ENCODE measurements at regions not wholly inside any gene's neighbourhood (a gene's known extent, or its start where the extent isn't known, plus 50 kb on each side); places are given as distances from the start of the nearest gene placed in this dataset.

- DNase-seq, result peak; percentile 31
Measured at GRCh38 chr9:4382722-4383317, 83.0 kb upstream of the GLIS3 start.

DNA sequence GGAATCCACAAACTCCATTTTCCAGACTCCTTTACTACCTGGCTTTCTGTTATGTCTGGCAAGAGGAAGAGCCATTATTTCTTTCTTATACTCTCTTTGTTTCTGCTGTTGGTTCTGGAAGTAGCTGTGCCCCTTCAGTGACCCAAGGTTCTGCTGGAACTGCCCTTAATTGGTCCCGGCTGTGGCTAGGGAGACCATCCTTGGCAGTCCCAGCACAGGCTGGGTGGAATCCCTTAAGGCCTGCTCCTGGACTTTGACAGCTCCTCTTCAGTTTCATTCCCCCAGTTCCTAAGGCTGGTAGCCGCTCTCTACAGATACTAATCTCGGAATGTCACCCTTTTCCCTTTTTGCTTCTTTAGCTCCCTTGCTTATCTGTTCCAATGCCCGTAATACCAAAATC lies 81.9 kb upstream of the GLIS3 start:
- DNase-seq, result no peak

DNA sequence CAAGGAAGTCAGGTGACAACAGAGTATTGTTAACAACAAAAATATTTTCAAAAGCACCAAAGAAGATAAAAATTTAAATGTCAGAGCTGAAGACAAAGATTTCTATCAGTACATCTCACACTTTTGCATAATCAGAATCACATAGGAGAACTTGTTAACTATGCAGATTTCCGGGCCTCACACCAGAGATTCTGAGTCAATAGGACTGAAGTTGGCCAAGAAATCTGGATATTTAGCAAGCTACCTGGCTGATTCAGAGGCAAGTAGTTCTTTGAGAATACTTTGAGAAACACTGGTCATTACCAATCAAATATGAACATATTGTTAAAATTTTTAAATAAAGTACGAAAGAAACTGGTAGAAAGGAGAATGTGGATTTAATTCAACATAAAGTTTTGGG lies 80.5 kb upstream of the GLIS3 start:
- no peak for DNase-seq

DNA sequence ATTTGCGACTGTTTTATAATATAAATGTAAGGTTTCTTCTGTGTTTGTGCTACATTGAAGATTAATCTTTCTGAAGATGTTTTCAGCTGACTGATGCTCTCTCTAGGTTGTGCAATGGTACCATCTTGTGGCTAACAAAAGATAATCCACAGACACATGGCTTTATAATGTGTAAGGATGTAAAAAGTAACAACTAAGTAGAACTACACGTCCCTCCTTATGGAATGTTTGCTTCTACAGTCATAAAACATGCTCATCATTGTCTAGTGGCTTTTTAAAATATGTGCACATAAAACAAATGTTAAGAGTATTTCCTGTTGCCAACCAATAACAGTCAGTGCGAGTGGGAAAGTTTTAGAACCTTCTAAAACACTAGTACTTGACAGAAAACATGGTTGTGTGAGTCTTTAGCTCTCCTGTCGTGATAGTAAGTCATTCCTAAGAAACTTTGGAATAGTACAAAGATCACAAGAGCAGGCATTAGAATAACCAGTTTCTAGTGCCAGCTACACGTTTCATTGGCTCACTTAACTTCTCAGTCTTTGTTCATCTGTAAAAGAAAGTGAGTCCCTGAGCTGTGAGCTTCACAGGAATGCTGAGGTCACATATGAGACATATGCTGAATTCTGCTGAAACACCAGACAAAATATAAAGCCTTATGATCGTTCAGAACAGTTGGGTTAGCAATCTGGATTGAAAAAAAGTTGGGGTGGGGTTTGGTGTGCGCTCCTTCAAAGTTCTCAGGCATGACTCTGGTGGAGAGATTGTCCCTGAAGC lies 75.7 kb upstream of the GLIS3 start:
- no peak for DNase-seq

- no peak for DNase-seq
Measured at GRCh38 chr9:4371108-4371507, 71.2 kb upstream of the GLIS3 start.

DNA sequence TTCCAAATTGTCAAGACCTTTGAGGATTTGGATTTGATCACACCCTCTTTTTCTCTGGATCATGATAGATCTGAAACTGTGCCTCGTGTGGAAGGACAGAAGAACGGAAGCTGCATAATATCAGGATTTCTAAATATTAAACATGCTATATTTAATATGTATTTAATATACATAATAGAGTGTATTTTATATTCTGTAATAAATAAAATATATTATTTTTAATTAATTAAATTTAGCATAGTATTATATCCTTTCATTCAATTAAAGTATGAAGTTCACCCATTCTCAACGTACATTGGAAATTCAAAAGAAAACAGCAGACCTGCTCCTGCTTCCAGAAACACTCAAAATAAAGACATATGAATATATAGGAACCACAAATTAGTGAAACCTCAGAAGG lies 70.6 kb upstream of the GLIS3 start:
- DNase-seq, result no peak

GRCh38 chr9:4366591-4367330 lies 66.9 kb upstream of the GLIS3 start:
- peak; percentile 73 for DNase-seq

DNA sequence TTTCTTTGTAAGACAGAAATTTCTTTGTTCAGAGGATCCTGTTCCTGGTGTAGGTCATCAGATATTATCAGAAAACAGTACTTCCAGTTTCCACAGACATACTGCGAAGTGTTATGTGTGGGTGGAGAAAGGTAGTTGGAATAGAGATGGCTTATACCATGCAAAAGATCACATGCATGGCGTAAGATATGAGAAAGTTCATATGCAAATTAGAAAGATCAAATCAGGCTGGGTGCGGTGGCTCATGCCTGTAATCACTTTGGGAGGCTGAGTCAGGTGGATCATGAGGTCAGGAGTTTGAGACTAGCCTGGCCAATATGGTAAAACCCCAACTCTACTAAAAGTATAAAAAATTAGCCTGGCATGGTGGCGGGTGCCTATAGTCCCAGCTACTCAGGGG lies 65.2 kb upstream of the GLIS3 start:
- no peak for DNase-seq

DNA sequence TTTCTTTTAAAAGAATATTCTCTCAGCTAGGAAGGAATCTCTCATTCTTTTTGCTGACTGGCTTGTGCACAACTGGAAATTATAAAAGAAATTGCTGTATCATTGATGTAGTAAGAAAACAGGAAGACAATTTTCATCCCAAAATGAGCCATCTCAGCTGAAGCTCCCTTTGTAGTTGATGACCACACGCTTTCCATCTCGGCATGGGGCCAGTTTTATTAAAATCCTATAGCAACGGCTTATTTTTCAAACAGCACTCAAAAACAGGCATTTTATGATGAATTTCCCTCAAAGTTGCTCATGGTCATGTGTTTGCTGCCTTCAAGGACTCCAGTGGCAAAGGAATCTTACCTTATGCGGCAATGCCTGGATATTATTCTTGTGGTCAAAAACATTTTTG lies 62.4 kb upstream of the GLIS3 start:
- no peak for DNase-seq

GRCh38 chr9:4359016-4359415 lies 59.1 kb upstream of the GLIS3 start:
- DNase-seq, result no peak

DNA sequence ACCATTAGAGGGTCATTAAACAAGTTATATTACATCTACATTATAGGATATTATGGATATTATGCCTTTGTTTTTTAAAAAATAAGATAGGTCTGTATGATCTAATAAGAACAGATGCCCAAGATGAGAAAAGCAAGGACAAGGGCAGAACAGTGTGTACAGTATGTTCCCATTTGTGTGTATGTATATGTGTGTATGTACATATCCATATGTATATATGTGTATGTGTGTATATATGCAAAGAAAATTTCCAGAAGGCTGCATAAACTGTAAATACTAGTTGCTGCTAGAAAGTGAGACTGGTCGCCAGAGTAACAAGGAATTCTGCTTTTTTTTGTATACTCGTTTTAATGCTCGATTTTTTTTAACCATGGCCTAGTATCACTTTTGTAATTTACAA lies 58.1 kb upstream of the GLIS3 start:
- no peak for DNase-seq

DNA sequence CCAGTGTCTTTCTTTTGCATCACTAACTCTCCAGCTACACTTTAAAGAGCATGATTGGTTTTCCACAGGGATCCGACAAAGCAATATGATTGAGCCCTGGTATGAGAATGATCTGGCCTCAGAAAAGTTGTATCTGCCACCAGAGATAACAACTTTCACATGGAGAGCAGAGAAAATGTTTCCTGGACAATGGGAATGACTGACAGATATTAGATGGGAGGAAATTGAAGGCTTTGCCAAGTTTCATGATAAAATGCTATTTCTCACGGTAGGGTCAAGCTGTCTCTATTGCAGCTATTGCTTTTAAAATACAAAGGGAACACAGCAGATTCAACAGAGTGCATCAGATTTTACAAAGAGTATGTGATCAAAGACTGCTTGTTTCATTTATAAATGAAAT lies 56.4 kb upstream of the GLIS3 start:
- no peak for DNase-seq

- no peak for DNase-seq
Measured at GRCh38 chr9:4353236-4353635, 53.4 kb upstream of the GLIS3 start.

- no peak for DNase-seq
Measured at GRCh38 chr9:4349816-4350418, 50.0 kb upstream of the GLIS3 start.
